22Rv1 (cell line): ENCODE measurements at regions not wholly inside any gene's neighbourhood (a gene's known extent, or its start where the extent isn't known, plus 50 kb on each side); places are given as distances from the start of the nearest gene placed in this dataset.

ENCODE experiments used
- ZFX ChIP-seq: fragments of 450-650 bp; IDR thresholded peaks from 2 replicates; pipeline ENCODE4 v1.6.1; 2017; ENCODE audit warnings: antibody characterized with exemption, borderline replicate concordance
- TF ChIP-seq, protein P1 (sequence below): fragments of 450-650 bp; IDR thresholded peaks from 2 replicates; pipeline ENCODE4 v1.5.1; 2017; ENCODE audit warnings: mild to moderate bottlenecking

DNA sequence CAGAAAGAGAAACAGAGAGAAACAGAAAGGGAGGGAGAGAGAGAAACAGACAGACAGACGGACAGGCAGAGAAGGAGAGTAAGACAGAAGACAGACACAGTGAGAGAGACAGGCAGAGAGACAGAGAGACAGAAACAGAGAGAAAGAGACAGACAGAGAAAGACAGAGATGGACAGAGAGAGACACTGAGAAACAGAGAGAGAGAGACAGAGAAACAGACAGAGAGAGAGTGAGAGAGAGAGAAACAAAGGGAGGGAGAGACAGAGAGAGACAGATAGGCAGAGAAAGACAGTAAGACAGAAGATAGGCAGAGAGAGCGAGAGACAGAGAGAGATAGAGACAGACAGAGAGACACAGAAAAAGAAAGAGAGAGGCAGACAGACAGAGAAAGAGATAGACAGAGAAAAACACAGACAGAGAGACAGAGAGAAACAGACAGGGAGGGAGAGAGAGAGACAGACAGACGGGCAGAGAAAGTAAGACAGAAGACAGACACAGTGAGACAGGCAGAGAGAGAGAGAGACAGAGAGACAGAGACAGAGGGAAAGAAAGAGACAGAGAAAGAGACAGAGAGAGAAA, 753.4 kb upstream of the DEFB115 start:
- TF ChIP-seq, protein P1, sequence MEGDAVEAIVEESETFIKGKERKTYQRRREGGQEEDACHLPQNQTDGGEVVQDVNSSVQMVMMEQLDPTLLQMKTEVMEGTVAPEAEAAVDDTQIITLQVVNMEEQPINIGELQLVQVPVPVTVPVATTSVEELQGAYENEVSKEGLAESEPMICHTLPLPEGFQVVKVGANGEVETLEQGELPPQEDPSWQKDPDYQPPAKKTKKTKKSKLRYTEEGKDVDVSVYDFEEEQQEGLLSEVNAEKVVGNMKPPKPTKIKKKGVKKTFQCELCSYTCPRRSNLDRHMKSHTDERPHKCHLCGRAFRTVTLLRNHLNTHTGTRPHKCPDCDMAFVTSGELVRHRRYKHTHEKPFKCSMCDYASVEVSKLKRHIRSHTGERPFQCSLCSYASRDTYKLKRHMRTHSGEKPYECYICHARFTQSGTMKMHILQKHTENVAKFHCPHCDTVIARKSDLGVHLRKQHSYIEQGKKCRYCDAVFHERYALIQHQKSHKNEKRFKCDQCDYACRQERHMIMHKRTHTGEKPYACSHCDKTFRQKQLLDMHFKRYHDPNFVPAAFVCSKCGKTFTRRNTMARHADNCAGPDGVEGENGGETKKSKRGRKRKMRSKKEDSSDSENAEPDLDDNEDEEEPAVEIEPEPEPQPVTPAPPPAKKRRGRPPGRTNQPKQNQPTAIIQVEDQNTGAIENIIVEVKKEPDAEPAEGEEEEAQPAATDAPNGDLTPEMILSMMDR: no peak
- no peak for TF ChIP-seq ZFX
